HG03039 (cell line): ENCODE measurements at regions not wholly inside any gene's neighbourhood (a gene's known extent, or its start where the extent isn't known, plus 50 kb on each side); places are given as distances from the start of the nearest gene placed in this dataset.

Source experiments
- ATAC-seq: cut with Tn5 transposase; IDR thresholded peaks from one replicate; pipeline ENCODE4 v1.9.1; 2021; ENCODE audit warnings: mild to moderate bottlenecking, moderate library complexity; ENCODE audit not compliant: unreplicated experiment

DNA sequence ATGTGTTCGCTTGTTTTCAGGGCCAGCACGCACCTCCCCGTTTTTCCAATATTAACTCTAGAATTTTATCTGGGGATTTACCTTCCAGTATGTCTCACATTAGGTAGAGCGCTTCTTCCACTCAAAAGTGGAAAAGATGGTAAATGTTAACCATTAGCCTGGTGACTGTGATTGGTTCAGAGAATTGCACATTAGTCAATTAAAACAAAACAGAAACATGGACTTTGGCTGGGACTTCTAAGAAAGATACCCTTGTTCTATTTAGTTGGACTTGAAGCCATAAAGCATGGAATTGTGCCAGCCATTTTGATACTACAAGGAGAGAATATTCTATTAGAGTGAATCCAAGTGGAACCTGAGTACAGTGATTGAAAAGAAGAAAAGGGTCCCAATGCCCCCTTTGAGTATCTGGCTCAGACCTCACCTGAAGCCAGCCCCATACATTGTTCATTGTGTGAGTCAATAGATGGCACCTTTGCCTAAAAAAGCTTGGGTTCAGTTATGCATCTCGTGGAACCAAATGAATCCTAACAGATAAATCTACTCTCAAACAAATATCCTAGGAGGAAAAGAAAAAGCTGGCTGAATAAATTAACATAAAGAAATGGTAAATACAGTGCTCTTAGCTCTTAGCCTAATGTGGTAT lies 354.3 kb downstream of the IRS1 start:
- no peak for ATAC-seq

DNA sequence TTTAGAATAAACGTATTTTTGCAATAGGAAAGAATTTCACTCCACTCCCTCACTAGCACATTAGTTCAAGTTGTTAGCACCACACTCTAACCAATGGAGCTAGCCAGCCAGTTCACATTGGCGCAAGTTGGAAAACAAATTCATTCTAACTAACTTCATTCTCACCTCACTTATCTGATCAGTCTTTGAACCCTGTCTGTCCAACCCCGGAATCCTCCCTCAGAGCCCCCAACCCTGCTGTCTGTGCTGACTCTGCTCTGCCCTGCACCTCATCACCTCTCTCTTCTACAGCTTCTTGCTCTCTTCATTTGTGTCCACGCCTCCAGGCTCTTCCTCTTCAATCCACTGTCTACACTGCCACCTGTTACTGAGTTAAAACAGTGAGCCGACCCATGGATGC lies 356.5 kb downstream of the IRS1 start:
- ATAC-seq, result no peak

GRCh38 chr2:226440127-226440918 lies 359.3 kb downstream of the IRS1 start:
- ATAC-seq, result no peak

- ATAC-seq, result no peak
Observed at GRCh38 chr2:226439337-226439736, 360.3 kb downstream of the IRS1 start.

DNA sequence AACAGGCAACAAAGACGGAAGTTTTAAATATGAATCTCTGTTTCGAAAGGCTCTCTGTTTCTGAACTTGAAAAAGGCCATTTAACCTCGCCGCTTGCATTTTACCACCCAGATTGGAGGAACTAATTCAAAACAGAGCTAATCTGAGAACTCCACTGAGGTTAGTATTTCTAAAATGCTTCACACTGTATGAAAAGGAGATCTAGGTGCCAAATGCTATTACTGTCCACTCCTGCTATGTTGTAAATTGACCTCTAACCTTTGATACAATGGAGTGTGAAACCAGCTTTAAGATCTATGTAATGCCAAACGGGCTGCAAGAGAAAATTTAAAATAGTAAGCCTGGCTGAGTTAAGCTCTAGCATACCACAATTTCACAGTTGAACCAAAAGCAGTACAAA lies 364.5 kb downstream of the IRS1 start:
- ATAC-seq, result no peak

GRCh38 chr2:226434702-226435101 lies 364.9 kb downstream of the IRS1 start:
- ATAC-seq, result no peak

GRCh38 chr2:226431288-226431948 lies 368.2 kb downstream of the IRS1 start:
- no peak for ATAC-seq

DNA sequence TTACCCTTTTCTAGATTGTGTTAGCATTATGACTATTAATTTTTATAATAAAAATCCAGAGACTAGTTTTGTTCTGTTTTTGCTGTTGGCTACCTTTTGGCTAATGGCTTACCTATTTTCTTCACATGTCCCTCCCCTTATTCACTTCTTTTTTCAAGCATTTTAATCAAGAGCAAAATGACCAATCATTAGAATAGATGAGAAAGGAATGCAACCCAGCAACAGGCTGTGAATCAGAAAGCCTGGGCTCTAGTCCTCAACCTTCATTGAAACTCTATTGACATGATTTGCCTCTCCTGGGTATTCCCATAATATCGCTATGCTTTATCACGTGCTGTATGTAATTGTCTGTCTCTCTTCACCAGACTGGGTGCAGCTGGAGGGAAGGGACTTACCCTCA lies 370.1 kb downstream of the IRS1 start:
- ATAC-seq, result no peak

- ATAC-seq, result no peak
Observed at GRCh38 chr2:226427538-226428307, 371.9 kb downstream of the IRS1 start.

DNA sequence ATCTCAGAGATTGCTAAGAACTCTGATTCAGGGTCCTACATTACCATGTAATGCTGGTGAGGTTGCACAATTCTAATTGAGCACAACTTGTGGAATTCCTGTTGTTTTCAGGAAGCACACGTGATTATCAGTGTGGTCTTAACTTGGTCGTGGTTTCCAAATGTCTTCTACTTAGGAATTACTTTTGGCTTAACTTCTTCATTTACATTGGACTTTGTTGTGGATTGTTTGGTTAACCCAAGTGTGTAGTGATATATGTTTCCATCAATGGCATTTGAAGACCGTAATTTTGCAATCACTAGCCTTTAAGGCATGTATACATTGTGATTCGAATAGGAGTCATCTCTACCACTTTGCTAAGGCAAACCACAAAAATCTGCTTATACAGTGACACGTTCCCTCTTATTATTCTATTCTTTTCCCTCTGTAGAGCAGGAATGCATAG lies 373.3 kb downstream of the IRS1 start:
- ATAC-seq, result no peak

- no peak for ATAC-seq
Observed at GRCh38 chr2:226424971-226425370, 374.6 kb downstream of the IRS1 start.

GRCh38 chr2:226423498-226423960 lies 376.1 kb downstream of the IRS1 start:
- ATAC-seq, result peak; percentile 88

- ATAC-seq, result no peak
Observed at GRCh38 chr2:226420646-226421045, 379.0 kb downstream of the IRS1 start.

- ATAC-seq, result no peak
Observed at GRCh38 chr2:226418521-226418920, 381.1 kb downstream of the IRS1 start.

GRCh38 chr2:226414335-226414734 lies 385.3 kb downstream of the IRS1 start:
- ATAC-seq, result no peak

- no peak for ATAC-seq
Observed at GRCh38 chr2:226413498-226414130, 386.0 kb downstream of the IRS1 start.

- no peak for ATAC-seq
Observed at GRCh38 chr2:226411727-226412360, 387.8 kb downstream of the IRS1 start.

GRCh38 chr2:226411205-226411604 lies 388.4 kb downstream of the IRS1 start:
- ATAC-seq, result no peak

DNA sequence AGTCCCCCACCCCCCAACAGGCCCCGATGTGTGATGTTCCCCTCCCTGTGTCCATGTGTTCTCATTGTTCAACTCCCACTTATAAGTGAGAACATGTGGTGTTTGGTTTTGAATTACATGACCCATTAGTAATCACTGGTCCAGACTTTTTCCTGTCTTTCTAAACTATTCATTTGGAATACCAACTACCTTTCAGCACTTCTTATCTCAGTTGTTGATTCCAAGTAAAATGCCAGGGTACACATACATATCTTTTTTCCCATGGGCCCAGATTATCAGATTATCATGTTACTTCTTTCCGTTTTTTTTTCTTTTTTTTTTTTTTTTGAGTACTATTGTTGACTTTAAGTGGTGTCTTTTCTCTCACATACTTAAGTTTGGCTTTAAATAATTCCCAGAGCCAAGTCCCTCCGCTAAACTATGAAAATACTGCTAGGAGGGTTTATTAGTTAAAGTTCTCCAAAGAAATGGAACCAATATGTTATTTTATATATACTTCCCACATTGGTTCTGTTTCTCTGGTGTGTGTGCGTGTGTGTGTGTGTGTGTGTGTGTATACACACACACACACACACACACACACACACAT lies 389.3 kb downstream of the IRS1 start:
- ATAC-seq, result no peak

GRCh38 chr2:226409134-226409533 lies 390.5 kb downstream of the IRS1 start:
- no peak for ATAC-seq
